DND-41 (cell line): ENCODE measurements at regions not wholly inside any gene's neighbourhood (a gene's known extent, or its start where the extent isn't known, plus 50 kb on each side); places are given as distances from the start of the nearest gene placed in this dataset.

Experiments
- CTCF ChIP-seq: IDR thresholded peaks from 2 replicates; pipeline ENCODE4 v1.5.1; 2012; ENCODE audit warnings: borderline replicate concordance, low read length, moderate library complexity, mild to moderate bottlenecking; ENCODE audit not compliant: poor library complexity, severe bottlenecking; ENCODE audit errors: extremely low read depth
- EZH2 ChIP-seq: IDR thresholded peaks from 3 replicates; pipeline ENCODE4 v1.6.1; 2012; ENCODE audit warnings: borderline replicate concordance, low read depth, mild to moderate bottlenecking, moderate library complexity, low read length, inconsistent platforms; ENCODE audit not compliant: severe bottlenecking

GRCh38 chr21:32137266-32137665, 141.6 kb downstream of the MIS18A start:
- TF ChIP-seq CTCF = no peak
- TF ChIP-seq EZH2 = no peak
